ENCODE measurements at regions not wholly inside any gene's neighbourhood (a gene's known extent, or its start where the extent isn't known, plus 50 kb on each side); places are given as distances from the start of the nearest gene placed in this dataset.

GRCh38 chr1:29827801-29828525 lies 591.6 kb downstream of the PTPRU start:
- no peak for TF ChIP-seq FOXP2 (optimal IDR thresholded peaks at IDR 0.05; ENCODE audit: borderline replicate concordance, extremely low read depth, extremely low read length, insufficient read depth)
- TF ChIP-seq REST (IDR thresholded peaks at IDR 0.05; ENCODE audit: insufficient read depth in 1 of 2, low read depth in 2 of 2, low read length in 2 of 2), result no peak
- no peak for TF ChIP-seq POLR2AphosphoS5 (IDR thresholded peaks at IDR 0.05; ENCODE audit: low read depth, low read length)
- TF ChIP-seq SIN3A (IDR thresholded peaks at IDR 0.05; ENCODE audit: borderline replicate concordance, insufficient read depth, low read length), result no peak
- TF ChIP-seq TAF1 (IDR thresholded peaks at IDR 0.05; ENCODE audit: borderline replicate concordance, insufficient read depth, low read length), result no peak

- TF ChIP-seq TAF1 (IDR thresholded peaks at IDR 0.05; ENCODE audit: borderline replicate concordance, insufficient read depth, low read length), result no peak
- TF ChIP-seq SIN3A (IDR thresholded peaks at IDR 0.05; ENCODE audit: borderline replicate concordance, insufficient read depth, low read length), result no peak
Observed at GRCh38 chr1:29827237-29827750, 591.0 kb downstream of the PTPRU start.

DNA sequence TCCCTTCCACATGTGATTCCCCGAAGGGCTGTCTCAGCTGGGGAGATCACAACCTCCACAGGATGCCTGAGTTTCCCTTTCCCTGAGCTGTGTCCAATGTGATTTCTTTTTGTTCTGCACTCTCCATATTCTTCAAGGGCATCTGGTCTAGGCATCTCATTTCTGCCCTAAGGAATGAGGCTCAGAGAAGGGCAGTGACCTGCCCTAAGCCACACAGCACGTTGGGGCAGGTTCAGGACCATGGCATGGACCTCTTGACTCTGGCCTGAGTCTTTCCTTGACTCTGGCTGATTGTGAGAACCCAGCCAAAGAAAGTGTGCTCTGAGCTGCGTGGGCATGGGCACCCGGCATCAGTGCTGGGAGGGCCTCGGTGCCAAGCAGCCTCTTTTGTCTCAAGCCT lies 590.3 kb downstream of the PTPRU start:
- no peak for TF ChIP-seq TAF1 (IDR thresholded peaks at IDR 0.05; ENCODE audit: borderline replicate concordance, insufficient read depth, low read length)

GRCh38 chr1:29825941-29826415 lies 589.7 kb downstream of the PTPRU start:
- no peak for TF ChIP-seq POLR2AphosphoS5 (IDR thresholded peaks at IDR 0.05; ENCODE audit: low read depth, low read length)
- no peak for TF ChIP-seq REST (IDR thresholded peaks at IDR 0.05; ENCODE audit: insufficient read depth in 1 of 2, low read depth in 2 of 2, low read length in 2 of 2)
- no peak for TF ChIP-seq TAF1 (IDR thresholded peaks at IDR 0.05; ENCODE audit: borderline replicate concordance, insufficient read depth, low read length)
- TF ChIP-seq FOXP2 (optimal IDR thresholded peaks at IDR 0.05; ENCODE audit: borderline replicate concordance, extremely low read depth, extremely low read length, insufficient read depth), result no peak
- no peak for TF ChIP-seq SIN3A (IDR thresholded peaks at IDR 0.05; ENCODE audit: borderline replicate concordance, insufficient read depth, low read length)

GRCh38 chr1:29825274-29825940 lies 589.1 kb downstream of the PTPRU start:
- TF ChIP-seq FOXP2 (optimal IDR thresholded peaks at IDR 0.05; ENCODE audit: borderline replicate concordance, extremely low read depth, extremely low read length, insufficient read depth), result no peak
- TF ChIP-seq POLR2AphosphoS5 (IDR thresholded peaks at IDR 0.05; ENCODE audit: low read depth, low read length), result no peak
- TF ChIP-seq REST (IDR thresholded peaks at IDR 0.05; ENCODE audit: insufficient read depth in 1 of 2, low read depth in 2 of 2, low read length in 2 of 2), result no peak
- TF ChIP-seq SIN3A (IDR thresholded peaks at IDR 0.05; ENCODE audit: borderline replicate concordance, insufficient read depth, low read length), result no peak
- no peak for TF ChIP-seq TAF1 (IDR thresholded peaks at IDR 0.05; ENCODE audit: borderline replicate concordance, insufficient read depth, low read length)

Data from PFSK-1 (cell line).